ENCODE measurements at regions not wholly inside any gene's neighbourhood (a gene's known extent, or its start where the extent isn't known, plus 50 kb on each side); places are given as distances from the start of the nearest gene placed in this dataset.

DNA sequence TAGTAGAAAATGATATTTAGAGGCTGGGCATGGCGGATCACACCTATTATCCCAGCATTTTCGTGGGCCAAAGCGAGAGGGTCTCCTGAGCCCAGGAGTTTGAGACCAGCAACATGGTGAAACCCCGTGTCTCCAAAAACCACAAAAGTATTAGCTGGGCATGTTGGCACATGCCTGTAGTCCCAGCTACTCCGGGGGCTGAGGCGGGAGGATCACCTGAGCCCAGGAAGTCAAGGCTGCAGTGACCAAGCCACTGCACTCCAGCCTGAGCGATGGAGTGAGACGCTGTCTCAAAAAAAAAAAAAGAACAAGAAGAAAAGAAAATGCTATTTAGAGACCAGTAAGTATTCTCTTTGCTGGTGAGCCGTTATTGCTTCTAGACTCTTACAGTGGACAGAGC is 79.2 kb upstream of the MDM1 start:
- TF ChIP-seq CTCF (IDR thresholded peaks at IDR 0.05; ENCODE audit: extremely low read depth, missing control alignments): no peak
- DNase-seq (ENCODE audit: low spot score): no peak

DNA sequence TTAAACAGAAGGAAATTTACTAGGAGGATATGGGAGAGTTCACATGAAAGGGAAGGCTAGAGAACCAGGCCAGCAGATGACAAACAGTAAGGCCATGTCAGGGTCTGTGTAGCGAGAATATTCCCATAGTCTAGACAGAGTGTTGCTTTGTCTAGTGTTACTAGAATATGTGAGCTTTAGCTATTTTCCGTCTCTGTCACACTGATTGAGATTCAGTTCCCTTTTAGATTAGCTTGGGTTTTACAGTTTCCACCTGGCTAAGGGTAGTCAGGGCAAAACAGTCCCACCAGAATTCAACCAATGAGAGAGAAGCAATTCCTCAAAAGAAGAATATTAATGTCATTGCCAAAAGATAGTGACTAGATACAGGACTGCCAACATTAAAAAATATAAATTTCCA is 82.8 kb upstream of the MDM1 start:
- no peak for TF ChIP-seq CTCF (IDR thresholded peaks at IDR 0.05; ENCODE audit: extremely low read depth, missing control alignments)

DNA sequence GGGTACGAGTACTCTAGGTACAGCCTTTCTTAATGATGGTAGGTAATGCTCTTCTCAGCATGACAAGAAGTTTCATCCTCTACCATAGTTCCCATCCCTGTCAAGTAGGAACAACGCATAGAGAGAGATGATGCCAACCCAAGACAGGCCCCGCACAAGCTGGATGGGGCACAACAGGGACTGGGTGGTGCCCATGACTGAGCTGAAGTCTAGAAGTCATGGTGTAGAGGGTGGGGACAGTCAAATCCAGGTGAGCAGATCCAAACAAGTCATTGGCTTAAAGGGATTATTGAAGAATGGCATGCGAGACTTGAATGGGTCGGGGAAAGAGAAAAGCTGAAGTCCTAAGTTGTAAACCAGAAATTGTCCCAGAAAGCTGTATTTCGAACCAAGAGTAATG is 84.2 kb upstream of the MDM1 start:
- DNase-seq (ENCODE audit: low spot score): no peak
- TF ChIP-seq CTCF (IDR thresholded peaks at IDR 0.05; ENCODE audit: extremely low read depth, missing control alignments): no peak

More for the DNA sequence above, 82.8 kb upstream of the MDM1 start:
- DNase-seq (ENCODE audit: low spot score): peak; percentile 14

DNA sequence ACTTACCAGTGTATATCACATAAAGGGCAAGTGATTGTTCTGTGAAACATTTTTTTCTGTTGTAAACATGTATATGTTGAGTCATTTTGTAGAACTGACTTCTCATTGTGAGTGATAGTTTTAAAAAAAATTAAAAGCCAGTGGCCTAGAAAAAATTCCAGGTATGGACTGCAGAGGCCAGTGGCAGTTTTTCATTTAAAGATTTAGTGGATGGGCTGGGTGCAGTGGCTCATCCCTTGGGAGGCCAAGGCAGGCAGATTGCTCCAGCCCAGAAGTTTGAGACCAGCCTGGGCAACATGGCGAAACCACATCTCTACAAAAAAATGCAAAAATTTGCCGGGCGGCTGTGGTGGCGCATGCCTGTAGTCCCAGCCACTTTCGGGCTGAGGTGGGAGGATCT is 84.7 kb upstream of the MDM1 start:
- no peak for DNase-seq (ENCODE audit: low spot score)
- TF ChIP-seq CTCF (IDR thresholded peaks at IDR 0.05; ENCODE audit: extremely low read depth, missing control alignments): no peak

- no peak for DNase-seq (ENCODE audit: low spot score)
- no peak for TF ChIP-seq CTCF (IDR thresholded peaks at IDR 0.05; ENCODE audit: extremely low read depth, missing control alignments)
These were observed 85.9 kb upstream of the MDM1 start for GRCh38 chr12:68418137-68418460.

DNA sequence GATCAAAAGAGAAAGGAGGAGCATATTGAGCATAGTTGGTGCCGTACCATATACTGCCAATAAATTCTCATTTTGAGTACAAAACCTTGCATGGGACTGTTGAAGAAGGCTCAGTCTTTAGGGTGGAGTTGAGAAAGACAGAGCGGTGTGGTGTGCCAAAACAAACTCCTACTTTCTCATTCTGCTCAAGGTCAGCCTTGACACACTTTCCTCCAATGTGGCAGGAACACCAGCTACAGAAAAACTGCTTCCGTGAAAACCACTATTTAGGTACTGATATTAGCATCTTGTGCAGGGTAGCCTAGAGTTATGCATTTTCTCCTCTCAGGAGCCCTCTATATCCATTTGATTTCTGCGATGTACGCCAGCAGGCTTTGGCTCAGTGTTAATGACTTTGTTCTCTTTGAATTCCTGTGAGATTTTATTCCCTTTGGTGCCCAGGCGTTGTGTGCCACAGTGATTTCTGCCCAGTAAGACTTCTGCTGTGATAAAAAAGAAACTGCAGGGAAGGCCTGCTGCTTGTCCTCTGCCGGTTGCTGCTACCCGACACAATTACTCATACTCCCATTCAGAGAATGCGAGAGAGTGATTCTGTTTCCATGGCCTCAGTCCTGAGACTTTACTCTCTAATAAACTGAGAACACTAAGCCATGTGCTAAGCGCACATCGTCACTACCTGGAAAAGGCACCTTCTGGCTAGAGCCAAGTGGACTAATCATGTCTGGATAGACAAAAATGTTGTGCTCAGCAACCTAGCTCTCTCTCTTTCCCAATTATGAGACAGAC is 88.3 kb upstream of the MDM1 start:
- DNase-seq (ENCODE audit: low spot score): no peak
- TF ChIP-seq CTCF (IDR thresholded peaks at IDR 0.05; ENCODE audit: extremely low read depth, missing control alignments): no peak

DNA sequence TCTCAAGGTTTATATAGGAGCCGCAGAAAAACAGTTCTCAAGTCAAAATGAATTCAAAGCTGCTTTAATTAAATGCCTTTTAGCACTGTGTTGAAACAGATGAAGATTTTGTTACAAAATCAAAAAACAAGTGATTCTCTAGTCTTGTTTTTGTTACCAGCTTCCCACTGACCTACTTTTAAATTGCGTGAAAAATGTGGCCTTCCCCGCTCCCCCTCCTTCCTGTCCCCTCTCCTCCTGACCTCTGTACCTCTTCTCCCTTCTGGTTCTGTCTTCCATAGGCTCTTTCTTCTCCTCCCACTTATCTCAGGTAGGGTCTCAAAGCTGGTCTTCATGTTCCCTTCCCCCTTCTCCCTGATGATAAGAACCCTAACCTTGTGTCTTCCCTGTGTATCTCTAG is 90.0 kb upstream of the MDM1 start:
- TF ChIP-seq CTCF (IDR thresholded peaks at IDR 0.05; ENCODE audit: extremely low read depth, missing control alignments): no peak
- DNase-seq (ENCODE audit: low spot score): no peak

All from GM20000 (cell line).